ENCODE measurements at regions not wholly inside any gene's neighbourhood (a gene's known extent, or its start where the extent isn't known, plus 50 kb on each side); places are given as distances from the start of the nearest gene placed in this dataset.

DNA sequence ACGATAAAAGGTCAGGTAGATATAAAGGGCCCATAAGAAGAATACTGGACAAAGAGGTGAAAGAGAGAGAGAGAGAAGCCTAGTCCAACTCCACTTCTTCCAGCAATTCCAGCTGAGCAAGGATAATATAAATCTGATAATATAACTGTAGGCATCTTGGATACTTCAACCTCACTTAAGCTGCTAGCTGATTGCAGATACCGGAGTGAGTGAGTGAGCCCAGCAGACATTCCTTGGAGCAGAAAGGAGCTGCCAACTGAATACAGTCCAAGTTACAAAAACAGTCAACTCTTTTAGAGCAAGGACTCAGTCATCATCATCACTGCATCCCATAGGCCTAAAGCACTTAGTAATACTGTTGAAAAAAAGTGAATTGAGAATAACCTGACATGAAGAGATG is 387.6 kb downstream of the SLITRK6 start:
- no peaks in the 10 kb centered on the region for H3K9me3 Mint-ChIP-seq (ENCODE audit: unreplicated experiment)
- peaks cover 10% of the 10 kb centered on the region for H3K4me1 Mint-ChIP-seq (ENCODE audit: low read depth, unreplicated experiment)

DNA sequence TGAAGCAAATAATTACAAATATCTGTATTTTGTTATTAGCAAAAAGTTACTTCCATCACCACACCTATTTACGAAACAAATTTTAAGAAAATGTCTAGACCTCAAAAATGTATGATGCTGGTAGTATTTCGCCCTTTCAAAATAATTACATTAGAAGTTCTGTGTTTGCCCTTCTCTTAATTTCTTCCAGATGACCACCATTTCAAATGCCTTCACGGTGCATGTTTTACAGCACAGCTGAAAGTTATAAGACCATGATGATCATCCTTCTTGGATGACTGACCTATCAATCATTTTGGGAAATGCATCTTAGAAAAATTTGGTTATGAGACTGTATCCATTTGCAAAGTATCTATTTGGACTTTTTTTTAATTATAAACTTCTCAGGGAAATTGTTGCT is 390.8 kb downstream of the SLITRK6 start:
- Histone ChIP-seq H3K4me3 (ENCODE audit: low read depth, low read length) (no peak overlapping the region), H3K27me3 (replicated peaks; ENCODE audit: control insufficient read depth, insufficient read depth, low read length) (no peaks in the 10 kb centered on the region), H3K9me3 (no peaks in the 10 kb centered on the region), H3K36me3 (ENCODE audit: control insufficient read depth, insufficient read depth, low read length) (no peaks in the 10 kb centered on the region), H3K4me1 (peaks cover 8% of the 10 kb centered on the region)
- Mint-ChIP-seq H3K4me1 (ENCODE audit: low read depth, unreplicated experiment) (peaks cover 10% of the 10 kb centered on the region), H3K36me3 (ENCODE audit: insufficient read depth, unreplicated experiment) (no peaks in the 10 kb centered on the region), H3K9me3 (ENCODE audit: unreplicated experiment) (no peaks in the 10 kb centered on the region), H3K27me3 (ENCODE audit: insufficient read depth, unreplicated experiment) (no peaks in the 10 kb centered on the region), H3K4me3 (ENCODE audit: unreplicated experiment) (no peak overlapping the region), H3K27ac (ENCODE audit: unreplicated experiment) (no peak overlapping the region)
- intact Hi-C loops (cut with micrococcal nuclease; ENCODE audit: unreplicated experiment): no loop called here
- CTCF ChIA-PET: no interaction called here
- no TSS peak for BruUV-seq (replicated peaks)
- POLR2A ChIA-PET: no interaction called here
- no peak for DNase-seq
- TF ChIP-seq, protein P1, sequence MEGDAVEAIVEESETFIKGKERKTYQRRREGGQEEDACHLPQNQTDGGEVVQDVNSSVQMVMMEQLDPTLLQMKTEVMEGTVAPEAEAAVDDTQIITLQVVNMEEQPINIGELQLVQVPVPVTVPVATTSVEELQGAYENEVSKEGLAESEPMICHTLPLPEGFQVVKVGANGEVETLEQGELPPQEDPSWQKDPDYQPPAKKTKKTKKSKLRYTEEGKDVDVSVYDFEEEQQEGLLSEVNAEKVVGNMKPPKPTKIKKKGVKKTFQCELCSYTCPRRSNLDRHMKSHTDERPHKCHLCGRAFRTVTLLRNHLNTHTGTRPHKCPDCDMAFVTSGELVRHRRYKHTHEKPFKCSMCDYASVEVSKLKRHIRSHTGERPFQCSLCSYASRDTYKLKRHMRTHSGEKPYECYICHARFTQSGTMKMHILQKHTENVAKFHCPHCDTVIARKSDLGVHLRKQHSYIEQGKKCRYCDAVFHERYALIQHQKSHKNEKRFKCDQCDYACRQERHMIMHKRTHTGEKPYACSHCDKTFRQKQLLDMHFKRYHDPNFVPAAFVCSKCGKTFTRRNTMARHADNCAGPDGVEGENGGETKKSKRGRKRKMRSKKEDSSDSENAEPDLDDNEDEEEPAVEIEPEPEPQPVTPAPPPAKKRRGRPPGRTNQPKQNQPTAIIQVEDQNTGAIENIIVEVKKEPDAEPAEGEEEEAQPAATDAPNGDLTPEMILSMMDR (IDR thresholded peaks at IDR 0.05; ENCODE audit: insufficient read depth in 1 of 2, low read depth in 1 of 2, low read length in 1 of 2, severe bottlenecking in 1 of 2, unreplicated experiment in 1 of 2): no peak

More for the DNA sequence above, 387.6 kb downstream of the SLITRK6 start:
- TF ChIP-seq, protein P1 (IDR thresholded peaks at IDR 0.05; ENCODE audit: insufficient read depth in 1 of 2, low read depth in 1 of 2, low read length in 1 of 2, severe bottlenecking in 1 of 2, unreplicated experiment in 1 of 2): no peak
- no peak overlapping the region for H3K4me3 Mint-ChIP-seq (ENCODE audit: unreplicated experiment)
- no peaks in the 10 kb centered on the region for H3K36me3 Mint-ChIP-seq (ENCODE audit: insufficient read depth, unreplicated experiment)
- H3K27me3 ChIP-seq (replicated peaks; ENCODE audit: control insufficient read depth, insufficient read depth, low read length): no peaks in the 10 kb centered on the region
- no peaks in the 10 kb centered on the region for H3K9me3 ChIP-seq
- peaks cover 8% of the 10 kb centered on the region for H3K4me1 ChIP-seq
- DNase-seq: no peak
- CTCF ChIA-PET: no interaction called here
- BruUV-seq (replicated peaks): no TSS peak
- POLR2A ChIA-PET: no interaction called here
- no peak overlapping the region for H3K27ac Mint-ChIP-seq (ENCODE audit: unreplicated experiment)
- no peaks in the 10 kb centered on the region for H3K36me3 ChIP-seq (ENCODE audit: control insufficient read depth, insufficient read depth, low read length)
- no peak overlapping the region for H3K4me3 ChIP-seq (ENCODE audit: low read depth, low read length)
- no peaks in the 10 kb centered on the region for H3K27me3 Mint-ChIP-seq (ENCODE audit: insufficient read depth, unreplicated experiment)
- intact Hi-C loops (cut with micrococcal nuclease; ENCODE audit: unreplicated experiment): no loop called here

DNA sequence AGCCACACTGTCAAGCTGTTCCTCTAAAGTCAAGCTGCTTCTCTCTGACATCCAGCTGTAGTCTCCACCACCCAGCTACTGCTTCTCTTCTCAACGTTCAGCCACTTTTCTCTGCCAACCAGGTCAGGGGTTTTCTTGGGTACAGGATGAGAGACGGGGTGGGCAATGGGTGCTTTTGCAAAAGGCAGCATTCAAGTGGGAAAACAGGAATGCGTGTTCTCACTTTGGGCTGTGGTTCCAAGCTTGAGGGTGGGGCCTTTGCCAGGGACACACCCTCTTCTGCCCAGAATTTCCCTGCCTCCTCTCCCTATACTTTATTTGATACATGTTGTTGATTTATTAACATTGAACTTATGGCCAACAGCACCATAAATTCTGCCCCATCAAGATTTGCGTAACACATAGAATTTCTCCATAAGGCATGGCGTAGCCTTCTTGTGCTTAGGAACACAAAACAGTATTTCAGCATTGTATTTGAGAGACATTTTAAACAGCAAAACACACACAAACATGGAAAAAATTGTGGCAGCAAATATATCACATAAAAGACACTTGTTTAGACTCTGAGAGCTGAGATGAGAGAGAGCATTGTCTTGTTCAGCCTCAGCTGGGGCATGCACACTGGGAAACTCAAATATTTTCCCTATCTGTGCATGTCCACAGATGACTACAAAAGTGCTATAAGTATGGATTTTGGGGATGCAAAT is 392.8 kb downstream of the SLITRK6 start:
- Mint-ChIP-seq H3K9me3 (ENCODE audit: unreplicated experiment) (no peaks in the 10 kb centered on the region), H3K27ac (ENCODE audit: unreplicated experiment) (no peak overlapping the region), H3K4me1 (ENCODE audit: low read depth, unreplicated experiment) (peaks cover 10% of the 10 kb centered on the region), H3K4me3 (ENCODE audit: unreplicated experiment) (no peak overlapping the region), H3K27me3 (ENCODE audit: insufficient read depth, unreplicated experiment) (no peaks in the 10 kb centered on the region), H3K36me3 (ENCODE audit: insufficient read depth, unreplicated experiment) (no peaks in the 10 kb centered on the region)
- intact Hi-C loops (cut with micrococcal nuclease; ENCODE audit: unreplicated experiment): no loop called here
- ChIA-PET CTCF (no interaction called here), POLR2A (no interaction called here)
- peaks cover 8% of the 10 kb centered on the region for H3K4me1 ChIP-seq
- no peak overlapping the region for H3K4me3 ChIP-seq (ENCODE audit: low read depth, low read length)
- no peaks in the 10 kb centered on the region for H3K36me3 ChIP-seq (ENCODE audit: control insufficient read depth, insufficient read depth, low read length)
- TF ChIP-seq, protein P1 (IDR thresholded peaks at IDR 0.05; ENCODE audit: insufficient read depth in 1 of 2, low read depth in 1 of 2, low read length in 1 of 2, severe bottlenecking in 1 of 2, unreplicated experiment in 1 of 2): no peak
- no TSS peak for BruUV-seq (replicated peaks)
- no peaks in the 10 kb centered on the region for H3K9me3 ChIP-seq
- no peak for DNase-seq
- no peaks in the 10 kb centered on the region for H3K27me3 ChIP-seq (replicated peaks; ENCODE audit: control insufficient read depth, insufficient read depth, low read length)

Data from Caco-2 (cell line).